ENCODE measurements at regions not wholly inside any gene's neighbourhood (a gene's known extent, or its start where the extent isn't known, plus 50 kb on each side); places are given as distances from the start of the nearest gene placed in this dataset.
"Not testable (repeated sequence)": the region's sequence is repeated elsewhere in the genome, so short reads cannot be mapped to it uniquely, and the experiment has no call there.

DNA sequence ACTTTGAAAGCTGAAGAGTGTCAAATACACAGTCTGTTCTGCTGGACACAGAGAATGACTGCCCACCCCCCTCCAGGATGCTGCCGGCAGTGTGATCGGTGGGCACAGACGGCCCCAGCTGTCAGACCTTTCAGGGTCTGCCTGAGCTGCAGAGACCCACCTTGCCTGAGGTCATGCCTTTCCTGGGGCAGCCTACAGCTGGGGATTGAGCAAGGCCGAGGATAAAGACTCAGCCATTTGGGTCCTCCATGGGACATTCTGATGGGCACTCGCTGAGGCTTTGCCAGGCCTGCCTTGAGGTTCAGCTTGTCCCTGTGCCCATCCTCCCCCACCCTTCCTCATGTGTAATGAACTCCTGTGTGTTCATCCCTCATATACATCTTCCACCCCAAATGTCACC is 102.3 kb upstream of the SMAD3 start:
- Histone ChIP-seq H3K4me1 (ENCODE audit: control insufficient read depth, insufficient read depth, low read length) (no peaks in the 10 kb centered on the region), H3K4me3 (ENCODE audit: low read depth, low read length) (no peak overlapping the region), H3K9me3 (ENCODE audit: control insufficient read depth, insufficient read depth, low read length) (no peaks in the 10 kb centered on the region), H3K9ac (ENCODE audit: low read depth, low read length) (no peak overlapping the region), H3K27me3 (ENCODE audit: control insufficient read depth, insufficient read depth, low read length) (no peaks in the 10 kb centered on the region), H3K36me3 (ENCODE audit: control insufficient read depth, insufficient read depth, low read length) (no peaks in the 10 kb centered on the region)

DNA sequence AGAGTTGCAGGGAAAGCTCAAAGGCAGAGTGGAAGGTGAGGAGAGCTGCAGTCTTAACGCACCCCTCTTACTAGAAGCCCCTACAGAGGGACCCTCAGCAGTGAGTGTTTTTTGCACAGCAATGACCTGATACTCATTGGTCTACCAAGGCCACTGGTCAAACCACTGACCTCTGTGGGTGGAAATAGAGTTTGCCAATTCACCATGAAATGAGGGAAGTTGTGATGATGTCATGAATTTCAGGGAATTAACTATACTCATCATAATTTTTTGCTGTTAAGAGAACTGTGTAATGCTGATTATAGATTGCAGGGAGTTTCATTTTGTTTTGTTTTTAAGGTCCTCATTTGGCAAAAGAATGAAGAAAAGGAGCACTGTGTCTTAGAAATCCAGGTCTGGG is 101.7 kb upstream of the SMAD3 start:
- no peaks in the 10 kb centered on the region for H3K36me3 ChIP-seq (ENCODE audit: control insufficient read depth, insufficient read depth, low read length)
- no peaks in the 10 kb centered on the region for H3K4me1 ChIP-seq (ENCODE audit: control insufficient read depth, insufficient read depth, low read length)
- no peak overlapping the region for H3K9ac ChIP-seq (ENCODE audit: low read depth, low read length)
- H3K27me3 ChIP-seq (ENCODE audit: control insufficient read depth, insufficient read depth, low read length), result no peaks in the 10 kb centered on the region
- H3K9me3 ChIP-seq (ENCODE audit: control insufficient read depth, insufficient read depth, low read length), result no peaks in the 10 kb centered on the region
- no peak overlapping the region for H3K4me3 ChIP-seq (ENCODE audit: low read depth, low read length)

DNA sequence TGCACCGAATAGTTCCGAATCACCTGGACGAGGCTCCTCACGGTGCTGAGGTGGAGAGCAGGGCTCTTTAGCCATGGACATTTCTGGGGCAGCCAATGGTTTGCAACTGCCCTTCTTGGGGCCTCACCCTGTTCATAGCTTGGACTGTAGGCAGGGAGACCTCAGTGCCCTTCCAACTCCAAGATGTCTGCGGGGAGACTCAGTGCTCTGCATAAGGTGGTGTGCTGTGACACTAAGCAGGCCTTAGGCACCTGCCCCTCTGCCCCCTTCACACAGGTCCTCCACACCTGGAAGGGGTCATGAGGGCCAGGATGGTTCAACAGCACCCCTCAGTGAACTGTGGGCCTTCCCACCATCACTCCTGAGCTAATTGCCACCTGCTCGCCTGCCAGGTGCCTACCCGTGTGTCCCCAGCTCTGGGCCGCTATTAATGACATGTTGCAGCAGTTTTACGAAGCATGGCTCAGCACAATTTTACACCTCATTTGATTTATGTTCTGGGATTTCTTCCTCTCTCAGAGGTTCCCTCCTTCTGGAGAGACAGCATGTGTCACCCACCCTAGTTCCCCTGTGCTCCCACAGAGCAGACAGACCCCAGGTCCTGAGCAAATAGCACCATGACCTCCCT is 101.2 kb upstream of the SMAD3 start:
- Histone ChIP-seq H3K9me3 (ENCODE audit: control insufficient read depth, insufficient read depth, low read length) (no peaks in the 10 kb centered on the region), H3K36me3 (ENCODE audit: control insufficient read depth, insufficient read depth, low read length) (no peaks in the 10 kb centered on the region), H3K4me1 (ENCODE audit: control insufficient read depth, insufficient read depth, low read length) (no peaks in the 10 kb centered on the region), H3K27me3 (ENCODE audit: control insufficient read depth, insufficient read depth, low read length) (no peaks in the 10 kb centered on the region), H3K4me3 (ENCODE audit: low read depth, low read length) (no peak overlapping the region), H3K9ac (ENCODE audit: low read depth, low read length) (no peak overlapping the region)

DNA sequence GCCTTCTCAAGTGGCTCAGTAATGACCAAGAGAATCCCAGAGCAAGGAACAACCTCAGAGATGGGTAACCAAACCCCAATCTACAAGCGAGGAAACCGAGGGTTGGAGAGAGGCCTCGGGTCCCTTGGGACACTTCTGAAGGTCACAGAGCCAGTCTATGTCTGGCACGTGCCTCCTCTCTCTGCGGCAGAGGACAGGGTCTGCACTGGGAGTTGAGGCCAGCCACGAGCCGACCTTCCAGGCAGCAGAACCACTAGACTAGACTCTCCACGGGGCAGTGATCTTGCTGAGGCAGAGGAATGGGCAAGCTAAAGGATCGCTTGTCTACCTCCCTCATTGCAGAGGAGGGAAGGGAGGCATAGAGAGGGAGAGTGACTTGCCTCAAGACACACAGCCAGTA is 100.6 kb upstream of the SMAD3 start:
- H3K27me3 ChIP-seq (ENCODE audit: control insufficient read depth, insufficient read depth, low read length), result no peaks in the 10 kb centered on the region
- H3K36me3 ChIP-seq (ENCODE audit: control insufficient read depth, insufficient read depth, low read length), result no peaks in the 10 kb centered on the region
- H3K9me3 ChIP-seq (ENCODE audit: control insufficient read depth, insufficient read depth, low read length), result no peaks in the 10 kb centered on the region
- no peak overlapping the region for H3K9ac ChIP-seq (ENCODE audit: low read depth, low read length)
- no peaks in the 10 kb centered on the region for H3K4me1 ChIP-seq (ENCODE audit: control insufficient read depth, insufficient read depth, low read length)
- no peak overlapping the region for H3K4me3 ChIP-seq (ENCODE audit: low read depth, low read length)

DNA sequence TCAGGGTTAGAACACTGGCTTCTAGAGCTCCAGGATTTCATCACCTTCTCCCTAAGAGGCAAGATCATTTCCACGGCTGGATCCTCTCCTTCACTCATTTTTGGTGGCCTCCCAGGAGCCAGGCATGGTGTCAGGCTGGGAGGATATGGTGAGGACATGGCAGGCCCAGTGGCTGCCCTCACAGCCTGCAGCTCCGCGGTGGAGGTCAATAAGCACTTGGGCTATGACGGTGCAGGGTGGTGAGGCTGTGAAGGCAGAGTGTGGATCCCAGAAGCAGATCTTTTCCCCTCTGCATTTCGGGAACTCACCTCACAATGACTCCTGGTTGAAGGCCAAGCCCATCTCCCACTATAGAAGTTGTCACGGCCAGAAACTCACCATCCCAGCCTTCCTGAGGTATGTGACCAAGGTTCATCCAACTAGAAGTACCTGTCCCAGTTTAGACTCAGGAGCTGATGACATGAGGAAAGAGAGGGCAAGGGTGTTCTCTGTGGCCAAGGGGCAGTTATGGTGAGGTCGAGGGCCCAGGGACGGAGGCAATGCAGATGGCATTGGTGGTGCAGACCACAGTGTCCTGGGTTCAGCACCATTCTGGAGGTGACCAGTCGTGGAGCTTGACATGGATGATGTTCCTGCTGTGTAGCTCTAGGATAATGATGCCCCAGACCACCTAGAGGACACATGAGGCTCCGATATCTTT is 100.1 kb upstream of the SMAD3 start:
- Histone ChIP-seq H3K4me1 (ENCODE audit: control insufficient read depth, insufficient read depth, low read length) (no peaks in the 10 kb centered on the region), H3K36me3 (ENCODE audit: control insufficient read depth, insufficient read depth, low read length) (no peaks in the 10 kb centered on the region), H3K9ac (ENCODE audit: low read depth, low read length) (no peak overlapping the region), H3K9me3 (ENCODE audit: control insufficient read depth, insufficient read depth, low read length) (no peaks in the 10 kb centered on the region), H3K27me3 (ENCODE audit: control insufficient read depth, insufficient read depth, low read length) (no peaks in the 10 kb centered on the region), H3K4me3 (ENCODE audit: low read depth, low read length) (no peak overlapping the region)

DNA sequence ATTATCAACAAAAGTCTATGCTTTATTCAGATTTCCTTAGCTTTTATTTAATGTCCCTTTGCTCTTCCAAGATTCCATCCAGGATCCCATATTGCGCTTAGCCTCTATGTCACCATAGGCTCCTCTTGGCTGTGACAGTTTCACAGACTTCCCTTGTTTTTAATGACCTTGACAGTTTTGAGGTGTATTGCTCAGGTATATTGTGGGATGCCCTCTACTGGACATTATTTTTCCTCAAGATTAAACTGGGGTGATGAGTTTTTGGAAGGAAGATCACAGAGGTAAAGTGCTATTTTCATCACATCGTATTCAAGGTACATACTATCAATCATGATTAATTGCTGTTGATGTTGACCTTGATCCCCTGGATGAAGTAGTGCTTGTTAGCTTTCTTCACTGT is 99.1 kb upstream of the SMAD3 start:
- Histone ChIP-seq H3K36me3 (ENCODE audit: control insufficient read depth, insufficient read depth, low read length) (no peaks in the 10 kb centered on the region), H3K9me3 (ENCODE audit: control insufficient read depth, insufficient read depth, low read length) (no peaks in the 10 kb centered on the region), H3K27me3 (ENCODE audit: control insufficient read depth, insufficient read depth, low read length) (no peaks in the 10 kb centered on the region), H3K9ac (ENCODE audit: low read depth, low read length) (no peak overlapping the region), H3K4me1 (ENCODE audit: control insufficient read depth, insufficient read depth, low read length) (no peaks in the 10 kb centered on the region), H3K4me3 (ENCODE audit: low read depth, low read length) (no peak overlapping the region)

DNA sequence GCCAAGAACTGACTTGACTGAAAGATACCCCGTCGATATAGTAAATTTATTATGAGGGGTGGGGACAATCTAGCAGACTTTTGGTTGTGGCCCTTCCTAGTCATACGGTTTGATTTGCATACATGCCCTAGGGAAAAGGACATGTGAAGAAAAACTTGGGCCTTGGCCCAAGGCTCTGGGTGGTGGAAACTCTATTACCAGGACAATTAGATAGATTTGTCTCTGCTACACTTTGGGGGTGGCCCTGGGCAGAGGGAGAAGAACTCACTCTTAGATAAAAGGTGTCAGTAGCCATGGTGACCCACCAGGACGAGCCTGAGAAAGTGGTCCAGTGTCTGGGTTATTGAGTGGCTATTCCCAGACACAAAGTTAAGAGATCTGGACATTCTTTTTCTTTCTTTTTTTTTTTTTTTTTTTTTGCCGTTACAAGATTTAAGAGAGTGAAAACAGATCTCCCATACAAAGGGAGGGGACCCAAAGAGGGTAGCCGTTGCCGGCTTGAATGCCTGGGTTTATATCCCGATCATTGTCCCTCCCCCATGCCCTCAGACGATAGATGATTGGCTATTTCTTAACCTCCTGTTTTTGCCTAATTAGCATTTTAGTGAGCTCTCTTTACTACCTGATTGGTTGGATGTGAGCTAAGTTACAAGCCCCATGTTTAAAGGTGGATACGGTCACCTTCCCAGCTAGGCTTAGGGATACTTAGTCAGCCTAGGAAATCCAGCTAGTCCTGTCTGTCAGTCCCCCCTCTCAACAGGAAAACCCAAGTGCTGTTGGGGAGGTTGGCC is 96.4 kb upstream of the SMAD3 start:
- H3K36me3 ChIP-seq (ENCODE audit: control insufficient read depth, insufficient read depth, low read length), result no peaks in the 10 kb centered on the region
- H3K9ac ChIP-seq (ENCODE audit: low read depth, low read length), result no peak overlapping the region
- no peaks in the 10 kb centered on the region for H3K9me3 ChIP-seq (ENCODE audit: control insufficient read depth, insufficient read depth, low read length)
- no peak overlapping the region for H3K4me3 ChIP-seq (ENCODE audit: low read depth, low read length)
- H3K27me3 ChIP-seq (ENCODE audit: control insufficient read depth, insufficient read depth, low read length), result no peaks in the 10 kb centered on the region
- no peaks in the 10 kb centered on the region for H3K4me1 ChIP-seq (ENCODE audit: control insufficient read depth, insufficient read depth, low read length)

DNA sequence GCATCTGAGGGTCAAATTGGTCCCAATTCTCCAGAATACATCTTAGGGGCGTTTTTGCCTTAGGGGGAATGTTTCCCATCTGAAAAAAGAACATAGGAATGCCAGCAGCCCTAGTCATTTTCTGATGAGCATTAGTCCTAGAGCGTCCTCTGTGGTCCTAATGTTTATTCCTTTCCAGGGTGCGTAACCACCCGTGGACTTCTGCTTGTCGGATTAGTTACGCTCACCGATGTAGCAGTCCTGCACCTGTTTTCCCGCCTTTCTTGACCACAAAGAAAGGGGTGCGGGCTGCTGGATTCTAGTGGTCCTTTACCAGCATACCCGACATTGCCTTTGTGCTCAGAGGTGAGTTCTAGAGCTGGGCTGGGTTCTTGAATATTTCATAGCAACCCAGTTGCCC is 91.3 kb upstream of the SMAD3 start:
- H3K9me3 ChIP-seq (ENCODE audit: control insufficient read depth, insufficient read depth, low read length); H3K27me3 ChIP-seq (ENCODE audit: control insufficient read depth, insufficient read depth, low read length); H3K4me1 ChIP-seq (ENCODE audit: control insufficient read depth, insufficient read depth, low read length); H3K4me3 ChIP-seq (ENCODE audit: low read depth, low read length); H3K36me3 ChIP-seq (ENCODE audit: control insufficient read depth, insufficient read depth, low read length); H3K9ac ChIP-seq (ENCODE audit: low read depth, low read length): not testable (repeated sequence)

DNA sequence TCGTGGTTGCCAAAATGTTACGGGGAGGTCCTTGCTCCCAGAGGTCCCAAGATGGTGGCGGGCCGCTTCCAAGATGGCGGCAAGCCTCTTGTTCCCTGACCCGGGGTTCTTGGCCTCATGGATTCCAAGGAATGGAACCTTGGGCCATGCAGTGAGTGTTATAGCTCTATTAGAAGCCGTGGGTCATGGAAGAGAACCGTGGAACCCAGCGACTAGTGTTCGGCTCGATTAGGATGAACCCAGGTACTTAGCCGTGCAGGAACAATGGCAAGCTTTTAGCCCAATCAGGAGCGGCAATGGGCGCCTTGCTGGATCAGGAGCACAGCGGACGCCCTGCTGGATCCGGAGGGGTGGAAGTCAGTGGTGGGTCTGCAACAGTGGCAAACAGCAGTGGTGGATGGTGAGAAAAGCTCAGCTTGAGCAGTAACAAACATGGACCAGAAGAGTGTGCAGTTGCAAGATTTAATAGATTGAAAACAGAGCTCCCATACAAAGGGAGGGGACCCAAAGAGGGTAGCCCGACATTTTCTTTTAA is 89.2 kb upstream of the SMAD3 start:
- not testable (repeated sequence) for H3K4me1 ChIP-seq (ENCODE audit: control insufficient read depth, insufficient read depth, low read length); H3K27me3 ChIP-seq (ENCODE audit: control insufficient read depth, insufficient read depth, low read length); H3K4me3 ChIP-seq (ENCODE audit: low read depth, low read length); H3K36me3 ChIP-seq (ENCODE audit: control insufficient read depth, insufficient read depth, low read length); H3K9me3 ChIP-seq (ENCODE audit: control insufficient read depth, insufficient read depth, low read length); H3K9ac ChIP-seq (ENCODE audit: low read depth, low read length)

DNA sequence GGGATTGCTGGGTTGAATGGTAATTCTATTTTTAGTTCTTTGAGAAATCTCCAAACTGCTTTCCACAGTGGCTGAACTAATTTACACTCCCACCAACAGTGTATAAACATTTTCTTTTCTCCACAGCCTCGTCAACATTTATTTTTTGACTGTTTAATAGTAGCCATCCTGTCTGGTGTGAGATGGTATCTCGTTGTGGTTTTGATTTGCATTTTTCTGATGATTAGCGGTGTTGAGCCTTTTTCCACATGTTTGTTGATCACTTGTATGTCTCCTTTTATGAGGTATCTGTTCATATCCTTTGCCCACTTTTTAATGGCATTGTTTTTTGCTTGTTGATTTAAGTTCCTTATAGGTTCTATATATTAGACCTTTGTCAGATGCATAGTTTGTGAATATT is 85.1 kb upstream of the SMAD3 start:
- H3K4me1 ChIP-seq (ENCODE audit: control insufficient read depth, insufficient read depth, low read length); H3K9me3 ChIP-seq (ENCODE audit: control insufficient read depth, insufficient read depth, low read length); H3K36me3 ChIP-seq (ENCODE audit: control insufficient read depth, insufficient read depth, low read length); H3K4me3 ChIP-seq (ENCODE audit: low read depth, low read length); H3K9ac ChIP-seq (ENCODE audit: low read depth, low read length); H3K27me3 ChIP-seq (ENCODE audit: control insufficient read depth, insufficient read depth, low read length): not testable (repeated sequence)

DNA sequence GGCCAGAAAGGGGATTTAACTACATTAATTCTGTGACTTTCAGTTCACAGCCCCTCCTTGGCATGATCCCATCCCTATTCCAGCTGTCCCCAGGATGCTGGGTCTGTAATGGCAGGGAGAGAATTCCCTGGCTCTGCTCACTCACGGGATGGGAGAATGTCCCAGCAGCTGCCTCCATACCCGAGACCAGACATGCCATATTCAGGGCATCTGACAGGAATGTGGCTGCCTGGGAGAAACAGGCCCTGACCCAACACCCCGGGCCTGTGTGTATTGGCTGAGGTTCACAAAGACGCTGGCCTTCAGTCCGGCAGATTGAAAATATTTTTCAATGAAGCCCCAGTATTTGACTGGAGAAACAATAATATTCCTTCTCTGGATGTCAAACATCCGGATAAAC is 83.6 kb upstream of the SMAD3 start:
- Histone ChIP-seq H3K36me3 (ENCODE audit: control insufficient read depth, insufficient read depth, low read length) (no peaks in the 10 kb centered on the region), H3K4me1 (ENCODE audit: control insufficient read depth, insufficient read depth, low read length) (no peaks in the 10 kb centered on the region), H3K27me3 (ENCODE audit: control insufficient read depth, insufficient read depth, low read length) (no peaks in the 10 kb centered on the region), H3K9me3 (ENCODE audit: control insufficient read depth, insufficient read depth, low read length) (no peaks in the 10 kb centered on the region), H3K9ac (ENCODE audit: low read depth, low read length) (no peak overlapping the region), H3K4me3 (ENCODE audit: low read depth, low read length) (no peak overlapping the region)

DNA sequence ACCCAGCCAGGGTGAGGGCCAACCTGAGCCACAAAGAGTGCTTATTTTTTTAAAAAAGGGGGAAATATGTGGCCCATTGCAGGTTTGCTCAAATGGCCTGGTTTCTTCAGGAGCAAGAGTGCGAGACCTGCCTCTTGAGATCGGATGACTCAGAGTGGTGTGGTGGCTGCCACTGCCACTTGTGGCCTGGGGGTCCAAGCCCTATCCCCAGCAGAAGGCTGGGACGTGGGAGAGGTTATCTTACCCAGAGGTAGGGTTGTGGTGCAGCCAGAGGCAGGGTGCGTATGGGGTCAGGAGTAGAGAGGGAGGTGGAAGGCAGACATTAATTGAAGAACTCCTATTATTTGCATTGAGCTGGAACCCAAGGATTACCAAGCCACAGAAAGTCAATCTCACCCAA is 83.2 kb upstream of the SMAD3 start:
- Histone ChIP-seq H3K4me3 (ENCODE audit: low read depth, low read length) (no peak overlapping the region), H3K36me3 (ENCODE audit: control insufficient read depth, insufficient read depth, low read length) (no peaks in the 10 kb centered on the region), H3K9ac (ENCODE audit: low read depth, low read length) (no peak overlapping the region), H3K9me3 (ENCODE audit: control insufficient read depth, insufficient read depth, low read length) (no peaks in the 10 kb centered on the region), H3K27me3 (ENCODE audit: control insufficient read depth, insufficient read depth, low read length) (no peaks in the 10 kb centered on the region), H3K4me1 (ENCODE audit: control insufficient read depth, insufficient read depth, low read length) (no peaks in the 10 kb centered on the region)

Data from iPS-15b (cell line).